ENCODE measurements at regions not wholly inside any gene's neighbourhood (a gene's known extent, or its start where the extent isn't known, plus 50 kb on each side); places are given as distances from the start of the nearest gene placed in this dataset.

DNA sequence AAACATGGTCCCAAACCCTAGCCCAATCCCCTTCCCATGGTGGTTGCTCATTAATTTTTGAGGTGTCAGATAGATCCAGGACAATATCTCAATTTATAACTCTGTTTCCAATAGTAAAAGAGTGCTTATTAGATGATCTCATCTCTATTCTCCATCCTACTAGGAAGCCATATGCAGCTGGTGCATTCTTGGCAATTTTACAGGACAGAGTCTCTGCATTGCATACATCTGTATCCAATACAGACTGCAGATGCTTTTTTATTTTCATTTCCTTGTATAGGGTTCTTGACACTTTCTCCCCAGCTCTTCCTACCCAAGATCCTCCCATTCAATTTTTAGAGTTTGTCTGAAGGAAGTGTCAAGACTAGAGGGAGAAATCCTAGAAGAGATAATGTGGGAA, 194.8 kb upstream of the DPH6 start:
- H4K8ac ChIP-seq (ENCODE audit: low read depth in 2 of 2, low read length in 2 of 2), result no peak overlapping the region
- POLR2A ChIA-PET (ENCODE audit: unreplicated experiment), result interaction anchor here (0.5 kb wide), 1 partner anchor 111 kb away, joined by 3 read pairs; no protein-coding TSS in a partner anchor
- no peak overlapping the region for H3K4me3 ChIP-seq (ENCODE audit: insufficient read depth, low read depth, low read length)
- no peak overlapping the region for H2BK5ac ChIP-seq (ENCODE audit: low read depth, low read length, poor library complexity, severe bottlenecking)
- CTCF ChIA-PET, result interaction anchor here (0.7 to 1.0 kb wide), 2 partner anchors 11 to 29 kb away, joined by 3 to 4 read pairs; no protein-coding TSS in a partner anchor
- no TSS peak for BruUV-seq (replicated peaks)
- TF ChIP-seq ELK1 (IDR thresholded peaks at IDR 0.05; ENCODE audit: borderline replicate concordance, low read depth, low read length), result no peak
- no peak for TF ChIP-seq FOS (IDR thresholded peaks at IDR 0.05; ENCODE audit: low read depth, low read length)
- TF ChIP-seq SMC3 (IDR thresholded peaks at IDR 0.05; ENCODE audit: low read depth, low read length), result no peak
- TF ChIP-seq MAZ (IDR thresholded peaks at IDR 0.05; ENCODE audit: borderline replicate concordance, low read depth, low read length), result no peak
- TF ChIP-seq MAFK (IDR thresholded peaks at IDR 0.05; ENCODE audit: low read depth, low read length), result no peak
- TF ChIP-seq CEBPB (IDR thresholded peaks at IDR 0.05; ENCODE audit: low read depth, low read length), result no peak
- TF ChIP-seq CHD1 (IDR thresholded peaks at IDR 0.05; ENCODE audit: low read depth, low read length), result no peak
- TF ChIP-seq NFE2L2 (IDR thresholded peaks at IDR 0.05; ENCODE audit: low read depth, low read length), result no peak
- no peak for TF ChIP-seq MXI1 (IDR thresholded peaks at IDR 0.05; ENCODE audit: borderline replicate concordance, low read depth, low read length)
- no peak overlapping the region for H3K27ac ChIP-seq (ENCODE audit: insufficient read depth, low read length)
- H2BK20ac ChIP-seq (ENCODE audit: low read depth, low read length), result no peak overlapping the region
- H3K9ac ChIP-seq (ENCODE audit: low read depth, low read length), result no peak overlapping the region
- no peak overlapping the region for H3K56ac ChIP-seq (ENCODE audit: extremely low read depth, insufficient read depth, low read length)
- no peak overlapping the region for H2AK9ac ChIP-seq (replicated peaks; ENCODE audit: low read depth, low read length, poor library complexity)
- ATAC-seq (ENCODE audit: low read depth), result peak; percentile 70
- H3K4ac ChIP-seq (ENCODE audit: low read depth, low read length), result no peak overlapping the region
- H3K14ac ChIP-seq (replicated peaks; ENCODE audit: low read depth, low read length), result no peak overlapping the region
- no peak overlapping the region for H4K5ac ChIP-seq (ENCODE audit: low read depth, low read length)
- no peaks in the 10 kb centered on the region for H3K9me1 ChIP-seq (ENCODE audit: insufficient read depth, low read length)
- DNase-seq, result peak; percentile 89
- H3K23ac ChIP-seq (ENCODE audit: low read depth, low read length), result no peak overlapping the region
- H3K9me3 ChIP-seq (ENCODE audit: control insufficient read depth, insufficient read depth, low read length), result no peaks in the 10 kb centered on the region
- no peaks in the 10 kb centered on the region for H4K20me1 ChIP-seq (ENCODE audit: insufficient read depth, low read length)
- H3K4me1 ChIP-seq (ENCODE audit: control insufficient read depth, insufficient read depth, low read length), result no peaks in the 10 kb centered on the region
- no peak overlapping the region for H2AK5ac ChIP-seq (ENCODE audit: low read depth, low read length)
- no peaks in the 10 kb centered on the region for H3K27me3 ChIP-seq (ENCODE audit: control insufficient read depth, insufficient read depth, low read length)
- in situ Hi-C loops (cut with MboI; ENCODE audit: low sequenced_read_pairs), result no loop called here
- H2BK120ac ChIP-seq (ENCODE audit: low read depth, low read length), result no peak overlapping the region
- no peak overlapping the region for H4K91ac ChIP-seq (ENCODE audit: insufficient read depth, low read depth, low read length)
- 0 out of 2 replicates have a peak overlapping the region, but pooled peaks have one; percentile 42 for H3K18ac ChIP-seq (ENCODE audit: low read depth, low read length)
- dilution Hi-C loops (cut with HindIII; ENCODE audit: low sequenced_read_pairs, unreplicated experiment), result no loop called here
- no peak overlapping the region for H2BK15ac ChIP-seq (ENCODE audit: low read depth, low read length)
- H2AFZ ChIP-seq (replicated peaks; ENCODE audit: low read length, poor library complexity), result no peak overlapping the region
- H3K36me3 ChIP-seq (ENCODE audit: control insufficient read depth, insufficient read depth, low read length), result no peaks in the 10 kb centered on the region
- H3K4me2 ChIP-seq (ENCODE audit: low read depth, low read length), result no peak overlapping the region
- intact Hi-C loops (cut with micrococcal nuclease), result loop anchor here (10.0 kb wide), 1 partner anchor 456 kb away; no protein-coding TSS in a partner anchor
- H3K79me1 ChIP-seq (ENCODE audit: low read depth in 1 of 2, low read length in 2 of 2), result no peaks in the 10 kb centered on the region

Data from IMR-90 (cell line).